ENCODE measurements at regions not wholly inside any gene's neighbourhood (a gene's known extent, or its start where the extent isn't known, plus 50 kb on each side); places are given as distances from the start of the nearest gene placed in this dataset.

DNA sequence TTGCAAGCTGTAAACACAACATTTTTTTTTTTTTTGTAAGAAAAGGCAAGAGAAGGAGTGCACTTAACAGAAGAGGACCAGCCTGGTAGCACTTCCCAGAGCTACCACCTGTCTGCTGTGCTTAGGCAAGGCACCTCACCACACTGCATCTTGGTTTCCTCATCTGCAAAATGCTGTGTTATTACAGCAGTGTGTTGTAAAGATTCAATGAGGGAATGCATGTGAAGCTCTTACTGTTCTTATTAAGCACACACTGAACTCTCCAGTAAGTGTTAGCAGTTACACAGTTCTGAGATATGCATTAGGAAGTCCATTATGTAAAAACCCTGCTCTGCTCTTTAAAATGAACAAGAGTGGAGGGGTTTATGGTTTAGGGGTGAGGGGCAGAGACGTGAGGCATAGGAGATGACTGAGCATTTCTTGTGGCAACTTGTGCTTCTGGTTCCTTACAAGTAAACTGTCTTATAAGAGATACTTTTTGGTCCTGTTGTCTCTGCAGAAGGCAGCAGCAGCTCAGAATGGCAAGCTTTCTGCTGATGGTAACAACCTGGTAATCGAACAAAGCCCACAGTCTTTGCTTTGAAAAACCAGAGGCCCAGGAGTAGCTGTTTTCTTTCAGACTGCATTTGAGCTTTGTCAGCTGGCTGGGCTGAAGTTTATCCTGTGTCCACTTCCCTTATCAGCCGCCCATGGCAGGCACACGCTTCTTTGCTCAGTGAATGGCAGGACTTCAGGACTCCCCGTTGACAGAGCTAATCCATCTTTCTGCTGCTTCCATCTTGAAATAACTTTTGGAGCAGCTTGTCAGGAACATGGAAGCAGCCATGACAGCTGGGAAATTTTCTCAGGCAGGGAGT lies 98.8 kb upstream of the BMPER start:
- H3K9me3 Mint-ChIP-seq (ENCODE audit: low read depth, unreplicated experiment), result no peaks in the 10 kb centered on the region
- H3K4me1 Mint-ChIP-seq (ENCODE audit: low read depth, unreplicated experiment), result no peaks in the 10 kb centered on the region
- intact Hi-C loops (cut with micrococcal nuclease; ENCODE audit: unreplicated experiment), result no loop called here
- H3K4me3 Mint-ChIP-seq (ENCODE audit: low read depth, unreplicated experiment), result no peak overlapping the region
- H3K27ac Mint-ChIP-seq (ENCODE audit: unreplicated experiment), result no peak overlapping the region
- H3K36me3 Mint-ChIP-seq (ENCODE audit: insufficient read depth, unreplicated experiment), result no peaks in the 10 kb centered on the region
- no peak for TF ChIP-seq CTCF (IDR thresholded peaks at IDR 0.05; ENCODE audit: unreplicated experiment)
- no TSS peak for BruUV-seq (replicated peaks)
- H3K27me3 Mint-ChIP-seq (ENCODE audit: unreplicated experiment), result peaks cover 22% of the 10 kb centered on the region
- DNase-seq, result no peak
- CTCF ChIA-PET, result interaction anchor here (0.6 to 1.1 kb wide), 3 partner anchors 8 to 289 kb away, joined by 3 to 4 read pairs (median 3); no protein-coding TSS in a partner anchor

GRCh38 chr7:33807155-33807530 lies 98.2 kb upstream of the BMPER start:
- H3K4me1 Mint-ChIP-seq (ENCODE audit: low read depth, unreplicated experiment), result no peaks in the 10 kb centered on the region
- no peak overlapping the region for H3K4me3 Mint-ChIP-seq (ENCODE audit: low read depth, unreplicated experiment)
- no peak for TF ChIP-seq CTCF (IDR thresholded peaks at IDR 0.05; ENCODE audit: unreplicated experiment)
- DNase-seq, result no peak
- peaks cover 22% of the 10 kb centered on the region for H3K27me3 Mint-ChIP-seq (ENCODE audit: unreplicated experiment)
- CTCF ChIA-PET, result interaction anchor here (0.6 to 0.9 kb wide), 2 partner anchors 166 to 288 kb away, joined by 3 read pairs; no protein-coding TSS in a partner anchor
- H3K27ac Mint-ChIP-seq (ENCODE audit: unreplicated experiment), result no peak overlapping the region
- BruUV-seq (replicated peaks), result no TSS peak
- intact Hi-C loops (cut with micrococcal nuclease; ENCODE audit: unreplicated experiment), result no loop called here
- no peaks in the 10 kb centered on the region for H3K9me3 Mint-ChIP-seq (ENCODE audit: low read depth, unreplicated experiment)
- no peaks in the 10 kb centered on the region for H3K36me3 Mint-ChIP-seq (ENCODE audit: insufficient read depth, unreplicated experiment)

GRCh38 chr7:33807779-33808482 lies 97.4 kb upstream of the BMPER start:
- no TSS peak for BruUV-seq (replicated peaks)
- H3K9me3 Mint-ChIP-seq (ENCODE audit: low read depth, unreplicated experiment), result peaks cover 4% of the 10 kb centered on the region
- H3K4me3 Mint-ChIP-seq (ENCODE audit: low read depth, unreplicated experiment), result no peak overlapping the region
- H3K36me3 Mint-ChIP-seq (ENCODE audit: insufficient read depth, unreplicated experiment), result no peaks in the 10 kb centered on the region
- CTCF ChIA-PET, result no interaction called here
- H3K27me3 Mint-ChIP-seq (ENCODE audit: unreplicated experiment), result peaks cover 22% of the 10 kb centered on the region
- no peaks in the 10 kb centered on the region for H3K4me1 Mint-ChIP-seq (ENCODE audit: low read depth, unreplicated experiment)
- intact Hi-C loops (cut with micrococcal nuclease; ENCODE audit: unreplicated experiment), result no loop called here
- DNase-seq, result peak; percentile 42
- peak; percentile 71 for TF ChIP-seq CTCF (IDR thresholded peaks at IDR 0.05; ENCODE audit: unreplicated experiment)
- H3K27ac Mint-ChIP-seq (ENCODE audit: unreplicated experiment), result no peak overlapping the region

GRCh38 chr7:33809228-33809627 lies 96.1 kb upstream of the BMPER start:
- H3K4me3 Mint-ChIP-seq (ENCODE audit: low read depth, unreplicated experiment), result no peak overlapping the region
- CTCF ChIA-PET, result no interaction called here
- intact Hi-C loops (cut with micrococcal nuclease; ENCODE audit: unreplicated experiment), result no loop called here
- H3K27me3 Mint-ChIP-seq (ENCODE audit: unreplicated experiment), result peaks cover 13% of the 10 kb centered on the region
- H3K4me1 Mint-ChIP-seq (ENCODE audit: low read depth, unreplicated experiment), result no peaks in the 10 kb centered on the region
- no peaks in the 10 kb centered on the region for H3K36me3 Mint-ChIP-seq (ENCODE audit: insufficient read depth, unreplicated experiment)
- no peak for TF ChIP-seq CTCF (IDR thresholded peaks at IDR 0.05; ENCODE audit: unreplicated experiment)
- no peak overlapping the region for H3K27ac Mint-ChIP-seq (ENCODE audit: unreplicated experiment)
- DNase-seq, result no peak
- peaks cover 4% of the 10 kb centered on the region for H3K9me3 Mint-ChIP-seq (ENCODE audit: low read depth, unreplicated experiment)
- no TSS peak for BruUV-seq (replicated peaks)

All from Calu3 (cell line).